Head of caudate nucleus (tissue), 42 donors: ENCODE measurements at regions not wholly inside any gene's neighbourhood (a gene's known extent, or its start where the extent isn't known, plus 50 kb on each side); places are given as distances from the start of the nearest gene placed in this dataset.
"Not testable (repeated sequence)": the region's sequence is repeated elsewhere in the genome, so short reads cannot be mapped to it uniquely, and the experiment has no call there.

Experiments used
- DNase-seq, 42 donors: peaks; one replicate each; pipeline versions ENCODE4 v3.0.0 to v3.0.0-alpha.2; 2020 to 2021; ENCODE audit warnings: mixed read lengths in 7 of 42
- intact Hi-C: fragments of 100-400 bp; cut with DNase I; formaldehyde crosslinking; loops from one replicate; pipeline ENCODE4 v1.15.0; 2022

DNA sequence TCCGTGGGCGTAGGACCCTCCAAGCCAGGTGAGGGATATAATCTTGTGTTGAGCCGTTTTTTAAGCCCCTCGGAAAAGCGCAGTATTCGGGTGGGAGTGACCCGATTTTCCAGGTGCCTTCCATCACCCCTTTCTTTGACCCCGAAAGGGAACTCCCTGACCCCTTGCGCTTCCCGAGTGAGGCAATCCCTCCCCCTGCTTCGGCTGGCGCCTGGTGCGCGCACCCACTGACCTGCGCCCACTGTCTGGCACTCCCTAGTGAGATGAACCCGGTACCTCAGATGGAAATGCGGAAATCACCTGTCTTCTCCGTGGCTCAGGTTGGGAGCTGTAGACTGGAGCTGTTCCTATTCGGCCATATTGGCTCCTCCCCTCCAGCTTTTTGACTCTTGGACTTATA, 1365.0 kb downstream of the GRIK2 start:
- DNase-seq, intact Hi-C loops: not testable (repeated sequence)

DNA sequence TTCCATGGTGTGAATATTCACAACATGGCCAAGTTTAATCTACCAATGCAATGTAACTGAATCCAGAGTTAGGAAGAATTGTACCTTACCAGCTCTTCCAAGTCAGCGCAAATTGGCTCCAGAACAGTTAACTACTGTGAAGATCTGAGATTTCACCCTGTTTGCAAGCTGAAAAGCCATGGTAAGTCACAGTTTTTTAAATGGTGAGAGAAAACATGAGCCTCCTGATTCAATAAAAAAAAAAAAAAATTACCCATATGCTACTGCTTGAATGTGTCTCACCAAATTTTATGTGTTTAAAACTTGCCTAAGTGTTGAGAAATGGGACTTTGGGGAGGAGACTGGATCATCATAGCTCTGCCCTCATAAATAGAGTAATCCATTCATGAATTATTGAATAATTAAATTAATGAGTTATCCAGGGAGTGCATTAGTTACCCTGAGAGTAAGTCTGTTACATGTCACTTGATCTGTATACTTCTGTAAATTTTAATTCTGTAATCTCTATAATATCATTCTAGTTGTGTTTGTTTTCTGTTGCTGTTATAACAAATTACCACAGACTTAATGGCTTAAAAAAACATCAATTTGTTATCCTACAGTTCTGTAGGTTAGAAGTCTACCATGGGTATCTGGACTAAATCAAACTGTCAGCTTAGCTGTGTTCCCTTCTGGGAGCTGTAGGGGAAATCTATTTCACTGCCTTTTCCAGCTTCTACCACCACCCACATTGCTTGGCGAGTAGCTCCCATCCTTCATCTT, 1355.9 kb downstream of the GRIK2 start:
- no peak for DNase-seq
- intact Hi-C loops: no loop called here

DNA sequence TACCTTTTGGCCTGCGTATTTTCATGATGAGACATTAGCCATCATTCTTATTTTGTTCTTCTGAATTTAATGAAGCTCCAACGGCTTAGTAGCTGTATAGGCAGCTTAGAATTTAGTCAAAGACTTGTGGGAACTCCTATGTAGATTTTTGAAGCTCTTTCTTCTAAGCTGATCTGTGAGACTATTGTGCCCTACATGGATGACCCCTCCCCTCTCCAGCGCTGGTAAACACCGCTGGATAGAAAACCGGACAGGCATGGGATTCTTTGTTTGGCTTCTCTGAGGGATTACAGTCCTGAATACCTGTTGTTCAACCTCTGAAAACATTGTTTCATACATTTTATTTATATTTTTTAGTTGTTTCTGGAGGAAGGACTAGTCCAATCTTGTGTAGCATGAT, 1353.4 kb downstream of the GRIK2 start:
- no peak for DNase-seq
- intact Hi-C loops: no loop called here

DNA sequence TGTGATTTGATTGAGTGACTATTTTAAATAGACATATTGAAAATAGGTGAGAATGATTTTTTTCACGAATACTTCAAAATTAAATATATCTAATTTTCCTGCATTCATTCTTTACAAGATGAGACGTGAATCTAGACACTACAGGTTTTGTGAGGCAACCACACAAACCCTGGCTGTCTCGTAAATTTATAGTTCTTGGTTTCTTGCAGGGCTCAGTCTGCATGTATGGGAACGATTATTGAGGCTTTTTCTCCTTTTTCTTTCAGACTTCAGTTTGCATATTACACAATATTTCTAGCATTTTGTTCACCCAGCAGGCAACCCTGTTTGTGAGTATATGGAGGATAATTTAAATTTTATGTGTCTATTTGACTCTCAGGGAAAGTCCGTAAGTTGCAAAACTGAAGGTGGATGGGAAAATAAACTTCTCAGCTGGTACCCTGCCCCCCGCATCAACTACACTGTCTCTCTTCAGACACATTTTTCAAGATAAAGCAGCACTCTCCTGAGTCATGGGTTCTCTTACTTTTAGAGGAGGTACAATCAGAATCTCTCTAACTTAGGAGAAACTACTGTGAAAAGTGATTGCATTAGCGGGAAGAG, 1349.3 kb downstream of the GRIK2 start:
- no peak for DNase-seq
- intact Hi-C loops: no loop called here

DNA sequence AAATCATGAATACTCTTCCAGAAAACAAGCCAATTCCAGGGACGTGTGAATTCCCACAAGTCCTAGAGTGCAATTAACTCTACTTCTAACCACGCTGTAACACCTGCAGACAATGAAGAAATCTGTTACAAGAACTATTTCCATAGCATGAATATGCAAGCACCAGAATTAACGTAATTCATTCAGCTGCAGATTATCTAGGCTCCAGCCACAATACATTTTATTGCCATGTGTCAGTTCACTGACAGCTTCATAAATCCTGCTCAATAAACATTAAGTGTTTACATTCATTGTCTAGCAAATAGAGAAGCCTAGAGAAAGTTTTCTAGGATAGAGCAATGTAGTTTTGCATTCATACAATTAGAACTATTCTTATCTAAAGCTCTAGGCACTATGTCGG, 1348.5 kb downstream of the GRIK2 start:
- intact Hi-C loops: no loop called here
- DNase-seq: no peak

DNA sequence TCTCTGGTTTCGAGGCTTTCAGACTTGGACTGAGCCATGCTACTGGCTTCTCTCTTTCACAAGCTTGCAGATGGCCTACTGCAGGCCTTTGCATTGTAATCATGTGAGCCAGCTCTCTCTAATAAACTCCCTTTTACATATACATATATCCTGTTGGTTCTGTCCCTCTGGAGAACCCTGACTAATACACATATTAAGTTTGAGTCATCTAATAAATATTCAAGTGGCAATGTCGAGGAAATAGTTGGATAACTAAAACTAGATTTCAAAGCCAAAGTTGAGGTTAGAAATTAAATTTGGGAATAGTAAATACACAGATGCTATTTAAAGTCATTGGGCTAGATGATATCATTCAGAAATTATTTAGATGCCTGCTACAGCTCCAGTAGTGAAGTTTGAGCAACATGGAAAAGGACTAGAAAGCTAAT, 1343.4 kb downstream of the GRIK2 start:
- DNase-seq: no peak
- intact Hi-C loops: no loop called here

DNA sequence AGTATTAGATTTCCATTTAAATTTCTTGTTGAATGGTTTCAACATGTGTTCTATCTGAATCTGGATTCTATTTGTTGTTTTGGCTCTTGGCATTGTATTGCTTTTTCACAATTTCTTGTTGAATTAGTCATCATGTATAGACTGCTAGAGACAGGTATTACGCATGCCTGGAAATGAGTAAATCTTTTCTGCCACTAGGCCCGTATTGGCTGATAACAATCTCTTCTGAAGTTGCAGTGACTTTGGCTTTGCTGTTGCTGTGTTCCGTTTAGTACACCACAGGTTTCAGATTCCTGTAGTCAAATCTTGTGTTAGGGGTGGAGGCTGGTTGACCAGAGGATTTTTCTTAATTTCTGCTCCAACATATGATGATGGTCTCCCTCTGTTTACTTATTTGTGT, 1339.4 kb downstream of the GRIK2 start:
- intact Hi-C loops: no loop called here
- DNase-seq: no peak

DNA sequence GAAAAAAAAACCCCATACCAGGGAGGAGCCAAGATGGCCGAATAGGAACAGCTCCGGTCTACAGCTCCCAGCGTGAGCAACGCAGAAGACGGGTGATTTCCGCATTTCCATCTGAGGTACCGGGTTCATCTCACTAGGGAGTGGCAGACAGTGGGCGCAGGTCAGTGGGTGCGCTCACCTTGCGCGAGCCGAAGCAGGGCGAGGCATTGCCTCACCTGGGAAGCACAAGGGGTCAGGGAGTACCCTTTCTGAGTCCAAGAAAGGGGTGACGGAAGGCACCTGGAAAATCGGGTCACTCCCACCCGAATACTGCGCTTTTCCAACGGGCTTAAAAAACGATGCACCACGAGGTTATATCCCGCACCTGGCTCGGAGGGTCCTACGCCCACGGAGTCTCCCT, 1328.6 kb downstream of the GRIK2 start:
- DNase-seq, intact Hi-C loops: not testable (repeated sequence)

DNA sequence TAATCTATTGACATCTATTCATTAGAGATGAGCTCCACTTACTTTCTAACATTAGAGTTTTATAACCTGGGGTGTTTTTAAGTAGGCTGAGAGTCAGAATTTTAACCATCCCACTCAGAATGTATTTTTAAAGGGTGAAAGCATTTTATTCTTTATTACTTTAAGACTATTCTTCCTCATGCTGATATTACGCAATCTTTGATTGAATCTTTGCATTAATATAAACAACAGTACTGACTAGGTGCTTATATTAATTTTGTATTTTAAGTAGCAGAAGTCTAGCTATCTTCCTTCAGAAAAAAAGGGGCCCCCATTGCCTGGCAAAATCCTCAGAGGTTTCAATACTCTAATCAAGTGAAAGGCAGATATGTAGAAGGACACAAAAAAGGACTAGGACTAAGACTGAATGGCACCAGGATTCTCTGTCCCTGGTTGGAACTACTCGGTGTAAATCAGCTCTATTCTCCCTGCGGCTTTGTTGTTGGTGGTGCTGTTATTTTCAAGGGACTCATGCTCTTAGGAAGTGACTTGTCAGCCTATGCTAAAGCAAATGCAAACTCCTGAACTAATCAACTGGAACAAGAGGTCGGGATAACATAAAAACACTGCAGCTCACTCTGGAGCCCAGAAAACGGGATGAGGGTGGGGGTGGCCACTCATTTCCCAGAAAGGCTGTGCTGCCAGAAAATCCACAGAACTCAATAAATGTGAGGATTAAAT, 1324.4 kb downstream of the GRIK2 start:
- intact Hi-C loops: no loop called here
- no peak for DNase-seq

DNA sequence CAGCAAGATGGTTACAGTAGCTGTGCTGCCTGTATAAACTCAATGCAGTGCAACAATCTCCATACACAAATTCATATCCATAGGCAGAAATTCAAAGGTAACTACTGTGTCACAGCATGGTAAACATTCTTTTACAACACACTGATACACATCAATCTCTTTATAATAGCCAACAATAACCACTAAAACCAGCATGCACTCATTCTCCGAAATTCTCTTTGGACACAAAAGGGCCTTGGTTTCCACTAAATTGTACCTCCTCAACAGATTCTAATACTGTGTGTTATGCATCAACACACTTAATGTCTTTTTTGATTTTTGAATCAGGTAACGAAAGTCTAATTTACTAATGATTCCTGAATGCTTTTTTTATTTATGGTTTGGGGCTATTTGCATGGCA, 1323.7 kb downstream of the GRIK2 start:
- intact Hi-C loops: no loop called here
- DNase-seq: no peak

DNA sequence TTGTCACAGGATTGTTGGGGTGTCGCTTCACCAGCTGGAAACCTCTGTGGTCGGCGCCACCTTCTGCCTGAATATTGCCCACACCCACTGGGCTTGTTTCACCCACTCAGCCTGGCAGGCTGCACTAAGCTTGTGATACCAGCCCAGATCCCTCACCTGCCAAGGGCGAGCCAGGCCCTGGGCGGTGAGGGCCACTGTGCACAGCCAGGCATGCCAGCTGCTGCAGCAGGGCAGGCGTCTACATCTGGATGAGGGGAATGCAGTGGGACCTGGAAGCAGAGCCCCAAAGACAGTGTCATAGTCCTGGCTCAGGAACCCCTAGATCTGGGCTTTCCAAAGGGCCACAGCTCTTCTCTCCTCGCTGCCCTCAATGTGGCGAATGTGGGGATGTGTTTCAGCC, 1307.5 kb downstream of the GRIK2 start:
- intact Hi-C loops: no loop called here
- no peak for DNase-seq

DNA sequence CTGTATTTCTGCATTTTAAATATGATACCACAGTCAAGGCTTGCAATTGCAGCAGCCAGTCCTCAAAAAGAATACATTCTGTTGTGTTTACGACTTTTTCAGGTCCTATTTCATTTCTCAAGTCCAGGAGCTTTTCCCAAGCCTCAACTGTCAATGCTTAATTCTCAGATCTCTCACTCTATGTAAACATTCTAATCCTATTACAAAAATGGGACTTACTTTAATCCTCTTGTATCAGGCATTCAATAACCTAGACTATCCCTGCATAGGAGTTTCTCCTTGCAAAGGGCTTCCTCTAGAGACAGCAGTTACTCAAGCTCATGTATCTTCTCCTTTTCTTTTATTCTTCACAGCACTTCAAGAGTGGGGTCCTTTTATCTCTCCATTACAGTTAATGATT, 1293.0 kb downstream of the GRIK2 start:
- intact Hi-C loops: no loop called here
- DNase-seq: no peak

DNA sequence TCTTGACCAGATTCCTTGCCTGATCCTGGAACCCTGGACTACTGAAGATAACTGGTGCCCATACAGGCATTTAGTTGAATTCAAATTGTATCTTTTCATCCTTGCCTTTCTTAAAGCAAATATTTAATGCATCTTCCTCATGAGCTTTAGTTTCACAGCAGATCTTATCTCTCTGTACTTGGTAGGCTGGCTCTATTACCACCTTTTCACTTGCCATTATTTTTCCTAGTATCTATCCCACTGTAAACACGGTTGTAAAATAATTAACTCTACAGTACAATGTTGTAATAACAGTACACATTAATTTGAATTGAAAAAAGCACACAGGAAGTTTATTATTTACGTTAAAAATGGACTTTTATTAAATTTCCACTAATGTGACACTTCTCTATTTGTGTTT, 1286.9 kb downstream of the GRIK2 start:
- DNase-seq: no peak
- intact Hi-C loops: no loop called here

DNA sequence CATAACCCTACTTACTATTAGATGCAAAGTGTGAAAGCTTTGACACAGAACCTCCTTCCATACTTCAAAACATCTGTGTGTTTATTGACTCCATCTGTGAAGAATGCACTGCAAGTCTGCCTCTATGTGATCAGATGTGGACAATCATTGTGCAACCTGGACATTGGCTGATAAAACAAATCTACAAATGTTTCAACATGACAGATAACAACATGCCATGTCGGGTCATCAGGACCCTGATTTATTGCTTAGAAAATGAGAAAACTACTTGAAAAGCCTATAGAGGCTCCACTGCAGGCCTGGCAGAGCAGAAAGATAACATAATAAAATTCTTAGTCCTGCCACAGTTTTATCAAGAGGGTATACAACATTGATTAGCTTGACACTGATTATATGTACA, 1286.4 kb downstream of the GRIK2 start:
- intact Hi-C loops: no loop called here

DNA sequence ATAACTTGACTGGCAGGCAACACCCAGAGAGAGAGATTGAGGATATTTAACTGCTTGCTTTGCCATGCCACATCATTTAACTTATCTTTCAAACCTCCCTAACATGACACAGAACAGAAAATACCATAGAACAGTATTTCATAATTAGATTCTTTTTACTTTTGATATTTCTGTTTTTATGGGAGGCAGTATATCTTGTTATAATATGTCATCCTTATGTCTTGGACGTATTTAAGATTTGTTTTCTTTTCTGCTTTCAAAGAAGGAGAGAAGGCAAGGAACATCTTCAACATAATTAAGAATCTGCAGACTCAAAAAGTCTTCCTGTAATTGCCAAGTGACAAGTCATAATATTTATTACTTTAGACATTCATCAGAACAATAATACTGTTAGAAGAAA, 1283.7 kb downstream of the GRIK2 start:
- intact Hi-C loops: no loop called here
- DNase-seq: no peak

More for the DNA sequence above, 1286.4 kb downstream of the GRIK2 start:
- DNase-seq: no peak

DNA sequence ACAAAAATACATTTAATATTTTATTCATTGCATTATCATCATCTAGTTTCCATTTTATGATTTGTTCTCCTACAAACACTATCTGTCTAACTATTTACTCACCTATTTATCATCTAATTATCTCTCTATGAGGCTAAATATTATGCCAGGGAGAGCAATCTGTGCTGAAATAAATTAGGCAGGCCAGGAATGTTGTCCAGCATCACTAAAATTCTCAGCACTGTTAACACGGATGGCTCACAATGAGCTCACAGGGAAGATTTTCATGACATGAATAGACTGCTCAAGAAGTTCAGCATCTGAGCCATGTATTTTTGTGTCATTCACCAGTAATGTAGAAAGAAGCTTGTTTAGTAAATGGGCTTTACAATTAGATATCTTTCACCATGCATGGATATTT, 1277.2 kb downstream of the GRIK2 start:
- intact Hi-C loops: no loop called here
- DNase-seq: no peak

DNA sequence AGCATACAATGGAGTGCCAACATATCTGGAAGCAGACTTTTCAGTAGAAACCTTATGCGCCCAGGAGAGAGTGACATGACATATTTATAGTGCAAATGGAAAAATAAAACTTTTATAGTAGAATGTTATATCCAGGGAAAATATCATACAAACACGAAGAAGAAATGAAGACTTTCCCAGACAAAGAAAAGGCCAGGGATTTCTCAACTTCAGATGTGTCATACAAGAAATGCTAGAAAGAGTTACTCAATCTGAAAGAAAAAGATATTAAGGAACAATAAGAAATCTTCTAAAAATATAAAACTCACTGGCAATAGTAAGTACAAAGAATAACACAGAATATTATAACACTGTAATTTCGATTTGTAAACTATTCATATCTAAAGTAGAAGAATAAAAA, 1269.3 kb downstream of the GRIK2 start:
- DNase-seq: no peak
- intact Hi-C loops: no loop called here

DNA sequence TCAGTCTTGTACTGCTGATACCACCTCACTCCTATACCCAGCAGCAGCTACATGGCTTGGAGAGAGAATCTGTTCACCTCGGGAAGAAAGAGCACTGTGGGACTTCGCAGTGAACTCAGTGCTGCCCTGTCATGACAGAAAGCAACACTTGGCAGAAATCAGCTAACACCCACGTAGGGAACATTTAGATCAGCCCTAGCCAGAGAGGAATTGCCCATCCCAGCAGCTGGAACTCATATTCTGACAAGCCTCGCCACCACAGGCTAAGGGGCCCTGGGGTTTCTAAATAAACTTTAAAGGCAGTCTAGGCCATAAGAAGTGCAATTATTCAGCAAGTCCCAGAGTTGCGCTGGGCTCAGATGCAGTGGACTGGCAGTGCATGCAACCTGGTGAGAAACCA, 1266.8 kb downstream of the GRIK2 start:
- DNase-seq: no peak
- intact Hi-C loops: no loop called here

DNA sequence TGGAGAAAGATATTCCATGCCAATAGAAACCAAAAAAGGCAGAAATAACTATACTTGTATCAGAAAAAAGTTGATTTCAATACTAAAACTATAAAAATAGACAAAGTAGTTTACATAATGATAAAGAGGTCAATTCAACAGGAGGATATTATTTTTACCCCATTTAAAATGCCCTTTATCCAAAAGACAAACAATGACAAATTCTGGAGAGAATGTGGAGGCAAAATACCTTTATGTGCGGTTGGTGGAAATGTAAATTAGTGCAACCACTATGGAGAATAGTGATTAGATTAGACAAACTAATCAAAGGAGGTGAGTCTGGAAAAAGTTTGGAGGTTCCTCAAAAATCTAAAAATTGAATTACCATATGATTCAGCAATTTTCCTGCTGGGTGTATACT, 1262.3 kb downstream of the GRIK2 start:
- no peak for DNase-seq
- intact Hi-C loops: no loop called here

DNA sequence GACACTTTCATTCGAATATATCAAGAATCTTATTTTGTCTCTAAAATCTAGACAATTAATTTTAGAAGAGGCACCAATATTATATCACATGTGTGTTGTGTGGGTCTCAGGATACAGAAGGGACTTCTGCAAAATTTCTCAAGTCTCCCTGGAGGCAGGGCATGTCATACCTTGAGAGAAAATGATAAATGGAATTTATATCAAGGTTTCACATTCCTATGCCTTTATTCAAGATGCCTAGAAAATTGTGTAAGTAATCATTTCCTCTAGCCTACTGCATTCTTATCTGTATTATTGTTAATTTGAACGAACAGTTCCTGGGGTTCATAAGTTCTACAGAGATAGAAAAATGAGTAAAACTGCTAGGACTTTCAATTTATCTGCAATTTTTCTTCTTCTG, 1247.9 kb downstream of the GRIK2 start:
- intact Hi-C loops: no loop called here
- no peak for DNase-seq

DNA sequence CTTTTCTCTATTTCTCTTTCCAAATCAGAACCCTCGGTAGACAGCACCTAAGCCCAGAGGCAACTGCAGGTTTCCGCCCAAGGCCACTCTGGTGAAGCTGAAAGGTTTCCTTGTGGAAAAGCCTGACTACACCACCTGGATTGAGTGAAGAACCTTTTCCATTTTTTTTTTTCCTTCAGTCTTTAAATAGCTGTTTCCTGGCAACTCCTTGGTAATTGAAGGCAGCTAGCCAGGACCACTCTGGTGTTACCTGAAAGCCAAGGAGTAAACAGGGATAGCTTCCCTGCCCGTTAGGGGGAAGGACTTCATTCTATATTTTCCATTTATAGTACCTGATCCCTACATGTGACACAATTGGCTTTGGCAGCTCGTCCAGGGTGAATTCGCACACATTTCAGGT, 1238.4 kb downstream of the GRIK2 start:
- intact Hi-C loops: no loop called here
- DNase-seq: no peak
